Retinal pigment epithelial cell (primary cell): ENCODE measurements at regions not wholly inside any gene's neighbourhood (a gene's known extent, or its start where the extent isn't known, plus 50 kb on each side); places are given as distances from the start of the nearest gene placed in this dataset.

ENCODE experiments used
- DNase-seq: peaks from one replicate; pipeline ENCODE4 v3.0.0-alpha.2; 2010; ENCODE audit warnings: low read depth
- H3K4me3 ChIP-seq: 2 replicates; pipeline ENCODE4 v1.5.1; 2011; ENCODE audit warnings: mild to moderate bottlenecking, low read length, control low read depth, moderate library complexity
- TF ChIP-seq, protein P1 (sequence below): conservative IDR thresholded peaks from 2 replicates; pipeline ENCODE4 v1.5.1; 2011; ENCODE audit warnings: low read depth, low read length, control low read depth, inconsistent platforms

DNA sequence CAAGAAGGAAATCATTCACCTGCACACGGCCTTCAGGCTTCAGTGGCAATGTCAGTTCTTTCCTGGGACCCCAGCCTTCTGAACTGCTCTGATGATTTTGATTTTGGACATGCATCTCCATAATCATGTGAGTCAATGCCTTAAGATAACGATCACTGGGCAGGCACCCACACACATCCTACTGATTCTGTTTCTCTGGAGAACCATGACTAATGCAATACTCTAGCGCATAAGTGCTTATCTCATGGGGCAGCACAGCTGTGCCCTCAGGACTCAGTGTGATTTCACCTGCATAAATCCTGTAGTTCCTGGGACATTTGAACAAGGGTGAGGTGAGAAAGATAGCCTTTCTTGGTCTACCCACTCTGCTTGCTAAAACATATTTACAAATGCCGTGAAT, 144.6 kb downstream of the AKAIN1 start:
- DNase-seq = no peak
- H3K4me3 ChIP-seq = no peak overlapping the region
- TF ChIP-seq, protein P1, sequence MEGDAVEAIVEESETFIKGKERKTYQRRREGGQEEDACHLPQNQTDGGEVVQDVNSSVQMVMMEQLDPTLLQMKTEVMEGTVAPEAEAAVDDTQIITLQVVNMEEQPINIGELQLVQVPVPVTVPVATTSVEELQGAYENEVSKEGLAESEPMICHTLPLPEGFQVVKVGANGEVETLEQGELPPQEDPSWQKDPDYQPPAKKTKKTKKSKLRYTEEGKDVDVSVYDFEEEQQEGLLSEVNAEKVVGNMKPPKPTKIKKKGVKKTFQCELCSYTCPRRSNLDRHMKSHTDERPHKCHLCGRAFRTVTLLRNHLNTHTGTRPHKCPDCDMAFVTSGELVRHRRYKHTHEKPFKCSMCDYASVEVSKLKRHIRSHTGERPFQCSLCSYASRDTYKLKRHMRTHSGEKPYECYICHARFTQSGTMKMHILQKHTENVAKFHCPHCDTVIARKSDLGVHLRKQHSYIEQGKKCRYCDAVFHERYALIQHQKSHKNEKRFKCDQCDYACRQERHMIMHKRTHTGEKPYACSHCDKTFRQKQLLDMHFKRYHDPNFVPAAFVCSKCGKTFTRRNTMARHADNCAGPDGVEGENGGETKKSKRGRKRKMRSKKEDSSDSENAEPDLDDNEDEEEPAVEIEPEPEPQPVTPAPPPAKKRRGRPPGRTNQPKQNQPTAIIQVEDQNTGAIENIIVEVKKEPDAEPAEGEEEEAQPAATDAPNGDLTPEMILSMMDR = no peak

- no peak for DNase-seq
- TF ChIP-seq, protein P1 = no peak
- H3K4me3 ChIP-seq = no peak overlapping the region
These were observed 145.8 kb downstream of the AKAIN1 start for GRCh38 chr18:5051207-5051606.

- TF ChIP-seq, protein P1 = no peak
- no peak for DNase-seq
- no peak overlapping the region for H3K4me3 ChIP-seq
These were observed 147.9 kb downstream of the AKAIN1 start for GRCh38 chr18:5049124-5049523.

GRCh38 chr18:5040476-5040875, 156.6 kb downstream of the AKAIN1 start:
- DNase-seq = no peak
- no peak overlapping the region for H3K4me3 ChIP-seq
- TF ChIP-seq, protein P1 = no peak

GRCh38 chr18:5036523-5036922, 160.5 kb downstream of the AKAIN1 start:
- no peak overlapping the region for H3K4me3 ChIP-seq
- DNase-seq = no peak
- TF ChIP-seq, protein P1 = no peak

- no peak for DNase-seq
- TF ChIP-seq, protein P1 = no peak
- H3K4me3 ChIP-seq = no peak overlapping the region
These were observed 165.8 kb downstream of the AKAIN1 start for GRCh38 chr18:5031216-5031615.

- TF ChIP-seq, protein P1 = no peak
- DNase-seq = no peak
- no peak overlapping the region for H3K4me3 ChIP-seq
These were observed 166.4 kb downstream of the AKAIN1 start for GRCh38 chr18:5030636-5031035.
